ENCODE measurements at regions not wholly inside any gene's neighbourhood (a gene's known extent, or its start where the extent isn't known, plus 50 kb on each side); places are given as distances from the start of the nearest gene placed in this dataset.

- ATAC-seq (ENCODE audit: poor library complexity): no peak
- DNase-seq: no peak
- intact Hi-C loops (cut with DNase I): no loop called here
These were observed 491.3 kb upstream of the AGTR1 start for GRCh38 chr3:148206446-148206845.

GRCh38 chr3:148208975-148209374 lies 488.7 kb upstream of the AGTR1 start:
- intact Hi-C loops (cut with DNase I): no loop called here
- ATAC-seq (ENCODE audit: poor library complexity) (no peak), DNase-seq (no peak)

GRCh38 chr3:148211725-148212124 lies 486.0 kb upstream of the AGTR1 start:
- no peak for ATAC-seq (ENCODE audit: poor library complexity)
- DNase-seq: no peak
- intact Hi-C loops (cut with DNase I): no loop called here

- ATAC-seq (ENCODE audit: poor library complexity): no peak
- intact Hi-C loops (cut with DNase I): no loop called here
- DNase-seq: no peak
These were observed 483.0 kb upstream of the AGTR1 start for GRCh38 chr3:148214705-148215104.

- DNase-seq (no peak), ATAC-seq (ENCODE audit: poor library complexity) (no peak)
- intact Hi-C loops (cut with DNase I): no loop called here
These were observed 480.4 kb upstream of the AGTR1 start for GRCh38 chr3:148217317-148217716.

- no peak for DNase-seq
- ATAC-seq (ENCODE audit: poor library complexity): no peak
- intact Hi-C loops (cut with DNase I): no loop called here
These were observed 479.5 kb upstream of the AGTR1 start for GRCh38 chr3:148218222-148218621.

- DNase-seq: no peak
- intact Hi-C loops (cut with DNase I): no loop called here
- no peak for ATAC-seq (ENCODE audit: poor library complexity)
These were observed 477.7 kb upstream of the AGTR1 start for GRCh38 chr3:148219999-148220398.

- DNase-seq: no peak
- ATAC-seq (ENCODE audit: poor library complexity): no peak
- intact Hi-C loops (cut with DNase I): no loop called here
These were observed 476.4 kb upstream of the AGTR1 start for GRCh38 chr3:148221303-148221702.

GRCh38 chr3:148223266-148223665 lies 474.4 kb upstream of the AGTR1 start:
- DNase-seq (no peak), ATAC-seq (ENCODE audit: poor library complexity) (no peak)
- intact Hi-C loops (cut with DNase I): no loop called here

GRCh38 chr3:148226246-148226645 lies 471.5 kb upstream of the AGTR1 start:
- ATAC-seq (ENCODE audit: poor library complexity): no peak
- intact Hi-C loops (cut with DNase I): no loop called here
- DNase-seq: no peak

- intact Hi-C loops (cut with DNase I): no loop called here
- no peak for DNase-seq
- ATAC-seq (ENCODE audit: poor library complexity): no peak
These were observed 470.2 kb upstream of the AGTR1 start for GRCh38 chr3:148227534-148227933.

GRCh38 chr3:148229107-148229506 lies 468.6 kb upstream of the AGTR1 start:
- ATAC-seq (ENCODE audit: poor library complexity) (no peak), DNase-seq (no peak)

GRCh38 chr3:148230473-148230872 lies 467.2 kb upstream of the AGTR1 start:
- ATAC-seq (ENCODE audit: poor library complexity): no peak
- no peak for DNase-seq
- intact Hi-C loops (cut with DNase I): no loop called here

More at GRCh38 chr3:148229107-148229506, 468.6 kb upstream of the AGTR1 start:
- intact Hi-C loops (cut with DNase I): no loop called here

GRCh38 chr3:148232389-148232788 lies 465.3 kb upstream of the AGTR1 start:
- DNase-seq (no peak), ATAC-seq (ENCODE audit: poor library complexity) (no peak)
- intact Hi-C loops (cut with DNase I): no loop called here

GRCh38 chr3:148233403-148233802 lies 464.3 kb upstream of the AGTR1 start:
- intact Hi-C loops (cut with DNase I): no loop called here
- ATAC-seq (ENCODE audit: poor library complexity): no peak

GRCh38 chr3:148234536-148234935 lies 463.2 kb upstream of the AGTR1 start:
- intact Hi-C loops (cut with DNase I): no loop called here
- ATAC-seq (ENCODE audit: poor library complexity) (no peak), DNase-seq (no peak)

More at GRCh38 chr3:148233403-148233802, 464.3 kb upstream of the AGTR1 start:
- no peak for DNase-seq

GRCh38 chr3:148235566-148235965 lies 462.1 kb upstream of the AGTR1 start:
- intact Hi-C loops (cut with DNase I): no loop called here
- ATAC-seq (ENCODE audit: poor library complexity): no peak
- no peak for DNase-seq

GRCh38 chr3:148238421-148238821 lies 459.3 kb upstream of the AGTR1 start:
- DNase-seq: no peak
- intact Hi-C loops (cut with DNase I): no loop called here
- ATAC-seq (ENCODE audit: poor library complexity): no peak

- DNase-seq (no peak), ATAC-seq (ENCODE audit: poor library complexity) (no peak)
- intact Hi-C loops (cut with DNase I): no loop called here
These were observed 457.4 kb upstream of the AGTR1 start for GRCh38 chr3:148240351-148240750.

- DNase-seq: no peak
- no peak for ATAC-seq (ENCODE audit: poor library complexity)
- intact Hi-C loops (cut with DNase I): no loop called here
These were observed 454.1 kb upstream of the AGTR1 start for GRCh38 chr3:148243609-148244008.

- DNase-seq: no peak
These were observed 451.3 kb upstream of the AGTR1 start for GRCh38 chr3:148246291-148246923.

More at GRCh38 chr3:148246291-148246923, 451.3 kb upstream of the AGTR1 start:
- no peak for ATAC-seq (ENCODE audit: poor library complexity)
- intact Hi-C loops (cut with DNase I): no loop called here
